ENCODE measurements at regions not wholly inside any gene's neighbourhood (a gene's known extent, or its start where the extent isn't known, plus 50 kb on each side); places are given as distances from the start of the nearest gene placed in this dataset.

GRCh38 chr5:128671943-128672342 is 133.9 kb upstream of the FBN2 start:
- no peak overlapping the region for H3K9ac ChIP-seq (ENCODE audit: insufficient read length)
- peak overlapping the region; percentile 38; the same call in 1 of the 2 replicates for H3K27ac ChIP-seq
- H3K36me3 ChIP-seq (ENCODE audit: insufficient read depth, low read length) = no peaks in the 10 kb centered on the region
- H3K4me3 ChIP-seq = no peak overlapping the region; the same call in 1 of the 2 replicates
- TF ChIP-seq POLR2AphosphoS5 (IDR thresholded peaks at IDR 0.05; ENCODE audit: borderline replicate concordance, low read depth, low read length) (no peak), FOXP2 (optimal IDR thresholded peaks at IDR 0.05; ENCODE audit: control extremely low read depth, extremely low read length, insufficient read depth) (no peak), EZH2 (IDR thresholded peaks at IDR 0.05) (no peak)
- peaks cover 4% of the 10 kb centered on the region; the same call in 1 of the 2 replicates for H3K9me3 ChIP-seq (ENCODE audit: low read depth, low read length)
- DNase-seq (ENCODE audit: low read depth, low spot score) = no peak

- no peaks in the 10 kb centered on the region for H3K36me3 ChIP-seq (ENCODE audit: insufficient read depth, low read length)
- H3K9ac ChIP-seq (ENCODE audit: insufficient read length) = no peak overlapping the region
- no peak for TF ChIP-seq FOXP2 (optimal IDR thresholded peaks at IDR 0.05; ENCODE audit: control extremely low read depth, extremely low read length, insufficient read depth)
- TF ChIP-seq POLR2AphosphoS5 (IDR thresholded peaks at IDR 0.05; ENCODE audit: borderline replicate concordance, low read depth, low read length) = no peak
- H3K4me3 ChIP-seq = no peak overlapping the region
- H3K27ac ChIP-seq = peak overlapping the region; percentile 38; the same call in 1 of the 2 replicates
- DNase-seq (ENCODE audit: low read depth, low spot score) = no peak
- peaks cover 4% of the 10 kb centered on the region; the same call in 1 of the 2 replicates for H3K9me3 ChIP-seq (ENCODE audit: low read depth, low read length)
These were observed 135.0 kb upstream of the FBN2 start for GRCh38 chr5:128673000-128673399.

GRCh38 chr5:128673411-128673957 is 135.4 kb upstream of the FBN2 start:
- no peak overlapping the region for H3K9ac ChIP-seq (ENCODE audit: insufficient read length)
- TF ChIP-seq POLR2AphosphoS5 (IDR thresholded peaks at IDR 0.05; ENCODE audit: borderline replicate concordance, low read depth, low read length) (no peak), FOXP2 (optimal IDR thresholded peaks at IDR 0.05; ENCODE audit: control extremely low read depth, extremely low read length, insufficient read depth) (no peak), EZH2 (IDR thresholded peaks at IDR 0.05) (no peak)
- no peak for DNase-seq (ENCODE audit: low read depth, low spot score)
- no peaks in the 10 kb centered on the region for H3K36me3 ChIP-seq (ENCODE audit: insufficient read depth, low read length)
- peaks cover 4% of the 10 kb centered on the region; the same call in 1 of the 2 replicates for H3K9me3 ChIP-seq (ENCODE audit: low read depth, low read length)
- 0 out of 2 replicates have a peak overlapping the region, but pooled peaks have one; percentile 28 for H3K4me3 ChIP-seq
- H3K27ac ChIP-seq = 0 out of 2 replicates have a peak overlapping the region, but pooled peaks have one; percentile 64

GRCh38 chr5:128673970-128674369 is 135.9 kb upstream of the FBN2 start:
- no peak for DNase-seq (ENCODE audit: low read depth, low spot score)
- Histone ChIP-seq H3K4me3 (0 out of 2 replicates have a peak overlapping the region, but pooled peaks have one; percentile 28), H3K9ac (ENCODE audit: insufficient read length) (no peak overlapping the region), H3K9me3 (ENCODE audit: low read depth, low read length) (peaks cover 4% of the 10 kb centered on the region; the same call in 1 of the 2 replicates), H3K36me3 (ENCODE audit: insufficient read depth, low read length) (no peaks in the 10 kb centered on the region), H3K27ac (peak overlapping the region; percentile 64; the same call in 1 of the 2 replicates)
- TF ChIP-seq FOXP2 (optimal IDR thresholded peaks at IDR 0.05; ENCODE audit: control extremely low read depth, extremely low read length, insufficient read depth) (no peak), EZH2 (IDR thresholded peaks at IDR 0.05) (no peak), POLR2AphosphoS5 (IDR thresholded peaks at IDR 0.05; ENCODE audit: borderline replicate concordance, low read depth, low read length) (no peak)

- no peak for TF ChIP-seq EZH2 (IDR thresholded peaks at IDR 0.05)
- TF ChIP-seq POLR2AphosphoS5 (IDR thresholded peaks at IDR 0.05; ENCODE audit: borderline replicate concordance, low read depth, low read length) = no peak
- no peak for TF ChIP-seq FOXP2 (optimal IDR thresholded peaks at IDR 0.05; ENCODE audit: control extremely low read depth, extremely low read length, insufficient read depth)
- H3K9me3 ChIP-seq (ENCODE audit: low read depth, low read length) = peaks cover 4% of the 10 kb centered on the region; the same call in 1 of the 2 replicates
- no peak overlapping the region for H3K27ac ChIP-seq
- H3K36me3 ChIP-seq (ENCODE audit: insufficient read depth, low read length) = no peaks in the 10 kb centered on the region
- DNase-seq (ENCODE audit: low read depth, low spot score) = no peak
- H3K4me3 ChIP-seq = no peak overlapping the region
- no peak overlapping the region for H3K9ac ChIP-seq (ENCODE audit: insufficient read length)
These were observed 136.9 kb upstream of the FBN2 start for GRCh38 chr5:128674837-128675446.

- Histone ChIP-seq H3K9ac (ENCODE audit: insufficient read length) (no peak overlapping the region), H3K4me3 (no peak overlapping the region), H3K36me3 (ENCODE audit: insufficient read depth, low read length) (no peaks in the 10 kb centered on the region), H3K9me3 (ENCODE audit: low read depth, low read length) (no peaks in the 10 kb centered on the region), H3K27ac (no peak overlapping the region)
- DNase-seq (ENCODE audit: low read depth, low spot score) = no peak
- TF ChIP-seq FOXP2 (optimal IDR thresholded peaks at IDR 0.05; ENCODE audit: control extremely low read depth, extremely low read length, insufficient read depth) (no peak), EZH2 (IDR thresholded peaks at IDR 0.05) (no peak), POLR2AphosphoS5 (IDR thresholded peaks at IDR 0.05; ENCODE audit: borderline replicate concordance, low read depth, low read length) (no peak)
These were observed 143.1 kb upstream of the FBN2 start for GRCh38 chr5:128681096-128681495.

GRCh38 chr5:128681764-128682592 is 143.9 kb upstream of the FBN2 start:
- no peaks in the 10 kb centered on the region for H3K9me3 ChIP-seq (ENCODE audit: low read depth, low read length)
- TF ChIP-seq POLR2AphosphoS5 (IDR thresholded peaks at IDR 0.05; ENCODE audit: borderline replicate concordance, low read depth, low read length) (no peak), FOXP2 (optimal IDR thresholded peaks at IDR 0.05; ENCODE audit: control extremely low read depth, extremely low read length, insufficient read depth) (no peak), EZH2 (IDR thresholded peaks at IDR 0.05) (no peak)
- no peaks in the 10 kb centered on the region for H3K36me3 ChIP-seq (ENCODE audit: insufficient read depth, low read length)
- peak overlapping the region; percentile 12; the same call in 1 of the 2 replicates for H3K27ac ChIP-seq
- H3K9ac ChIP-seq (ENCODE audit: insufficient read length) = no peak overlapping the region
- DNase-seq (ENCODE audit: low read depth, low spot score) = no peak
- 0 out of 2 replicates have a peak overlapping the region, but pooled peaks have one; percentile 24 for H3K4me3 ChIP-seq

GRCh38 chr5:128682669-128683068 is 144.6 kb upstream of the FBN2 start:
- Histone ChIP-seq H3K9me3 (ENCODE audit: low read depth, low read length) (no peaks in the 10 kb centered on the region), H3K36me3 (ENCODE audit: insufficient read depth, low read length) (no peaks in the 10 kb centered on the region), H3K9ac (ENCODE audit: insufficient read length) (no peak overlapping the region), H3K4me3 (no peak overlapping the region), H3K27ac (no peak overlapping the region)
- no peak for TF ChIP-seq EZH2 (IDR thresholded peaks at IDR 0.05)
- no peak for DNase-seq (ENCODE audit: low read depth, low spot score)

All from SK-N-MC (cell line).